Endothelial cell of umbilical vein (primary cell): ENCODE measurements at regions not wholly inside any gene's neighbourhood (a gene's known extent, or its start where the extent isn't known, plus 50 kb on each side); places are given as distances from the start of the nearest gene placed in this dataset.

ENCODE experiments used
- EZH2 ChIP-seq: IDR thresholded peaks from 2 replicates; pipeline ENCODE4 v1.6.1; 2012; ENCODE audit warnings: borderline replicate concordance, low read depth, mild to moderate bottlenecking, moderate library complexity, low read length, inconsistent platforms; ENCODE audit not compliant: severe bottlenecking
- FOS ChIP-seq: IDR thresholded peaks from 2 replicates; pipeline ENCODE4 v1.6.1; 2011; ENCODE audit warnings: mild to moderate bottlenecking, low read length, moderate library complexity, borderline replicate concordance; ENCODE audit not compliant: insufficient read depth
- JUN ChIP-seq: IDR thresholded peaks from 2 replicates; pipeline ENCODE4 v1.6.1; 2011; ENCODE audit warnings: borderline replicate concordance, low read depth; ENCODE audit not compliant: insufficient read length, insufficient read depth
- MYC ChIP-seq: IDR thresholded peaks from one replicate; pipeline ENCODE4 v1.6.1; 2011; ENCODE audit warnings: mild to moderate bottlenecking, low read depth, low read length
- POLR2A ChIP-seq: IDR thresholded peaks from 2 replicates; pipeline ENCODE4 v1.6.1; 2012; ENCODE audit warnings: low read depth, mild to moderate bottlenecking, control low read depth, low read length
- POLR2AphosphoS5 ChIP-seq: IDR thresholded peaks from 2 replicates; pipeline ENCODE4 v1.6.1; 2012; ENCODE audit warnings: low read depth, mild to moderate bottlenecking, control low read depth, low read length, moderate library complexity; ENCODE audit not compliant: insufficient read depth
- TF ChIP-seq, protein P1 (sequence below), 2 donors: IDR thresholded peaks; 1 replicate in 1 of 2; 2 replicates in 1 of 2; pipeline ENCODE4 v1.5.1; 2011; ENCODE audit warnings: low read length in 2 of 2, mild to moderate bottlenecking in 2 of 2, moderate library complexity in 2 of 2, control low read depth in 1 of 2, inconsistent platforms in 1 of 2, low read depth in 1 of 2; ENCODE audit not compliant: insufficient read depth in 1 of 2; ENCODE audit errors: extremely low read depth in 1 of 2
- TF ChIP-seq, protein P2 (sequence below): IDR thresholded peaks from 2 replicates; pipeline ENCODE4 v1.6.1; 2011; ENCODE audit not compliant: insufficient read depth, insufficient read length

DNA sequence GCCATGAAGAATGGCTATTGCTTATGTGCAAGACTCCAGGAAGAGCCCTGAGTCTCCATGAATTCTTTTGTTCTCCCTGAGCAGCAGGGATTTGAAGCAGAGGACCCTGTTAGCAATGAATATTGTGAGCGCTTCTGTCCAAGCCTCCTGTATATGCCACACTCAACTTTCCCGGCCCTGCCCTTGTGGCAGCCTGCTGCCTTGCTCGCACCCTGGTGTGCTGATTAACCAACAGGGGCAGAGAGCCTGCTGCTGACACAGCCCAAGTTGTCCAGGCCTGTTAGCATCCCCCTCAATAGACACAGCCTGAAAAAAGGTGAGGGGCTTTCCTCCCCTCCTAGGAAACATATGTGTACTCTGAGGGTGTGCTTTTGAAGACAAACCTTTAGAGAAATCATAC lies 131.4 kb downstream of the BMP2 start:
- TF ChIP-seq POLR2A (no peak), POLR2AphosphoS5 (no peak), MYC (no peak), FOS (no peak), EZH2 (no peak), JUN (no peak)
- TF ChIP-seq, protein P1, sequence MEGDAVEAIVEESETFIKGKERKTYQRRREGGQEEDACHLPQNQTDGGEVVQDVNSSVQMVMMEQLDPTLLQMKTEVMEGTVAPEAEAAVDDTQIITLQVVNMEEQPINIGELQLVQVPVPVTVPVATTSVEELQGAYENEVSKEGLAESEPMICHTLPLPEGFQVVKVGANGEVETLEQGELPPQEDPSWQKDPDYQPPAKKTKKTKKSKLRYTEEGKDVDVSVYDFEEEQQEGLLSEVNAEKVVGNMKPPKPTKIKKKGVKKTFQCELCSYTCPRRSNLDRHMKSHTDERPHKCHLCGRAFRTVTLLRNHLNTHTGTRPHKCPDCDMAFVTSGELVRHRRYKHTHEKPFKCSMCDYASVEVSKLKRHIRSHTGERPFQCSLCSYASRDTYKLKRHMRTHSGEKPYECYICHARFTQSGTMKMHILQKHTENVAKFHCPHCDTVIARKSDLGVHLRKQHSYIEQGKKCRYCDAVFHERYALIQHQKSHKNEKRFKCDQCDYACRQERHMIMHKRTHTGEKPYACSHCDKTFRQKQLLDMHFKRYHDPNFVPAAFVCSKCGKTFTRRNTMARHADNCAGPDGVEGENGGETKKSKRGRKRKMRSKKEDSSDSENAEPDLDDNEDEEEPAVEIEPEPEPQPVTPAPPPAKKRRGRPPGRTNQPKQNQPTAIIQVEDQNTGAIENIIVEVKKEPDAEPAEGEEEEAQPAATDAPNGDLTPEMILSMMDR (IDR thresholded peaks at IDR 0.05; ENCODE audit: extremely low read depth in 1 of 2, insufficient read depth in 1 of 2, low read depth in 1 of 2, low read length in 2 of 2): no peak
- TF ChIP-seq, protein P2, sequence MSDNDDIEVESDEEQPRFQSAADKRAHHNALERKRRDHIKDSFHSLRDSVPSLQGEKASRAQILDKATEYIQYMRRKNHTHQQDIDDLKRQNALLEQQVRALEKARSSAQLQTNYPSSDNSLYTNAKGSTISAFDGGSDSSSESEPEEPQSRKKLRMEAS: no peak
